GM18519 (cell line): ENCODE measurements at regions not wholly inside any gene's neighbourhood (a gene's known extent, or its start where the extent isn't known, plus 50 kb on each side); places are given as distances from the start of the nearest gene placed in this dataset.

ENCODE experiments used
- ATAC-seq: cut with Tn5 transposase; IDR thresholded peaks from one replicate; pipeline ENCODE4 v1.9.1; 2021; ENCODE audit warnings: mild to moderate bottlenecking, moderate library complexity; ENCODE audit not compliant: unreplicated experiment, low FRiP score

- ATAC-seq = no peak
Observed at GRCh38 chr6:6884193-6884627, 223.6 kb upstream of the RREB1 start.

- ATAC-seq = no peak
Observed at GRCh38 chr6:6884916-6885315, 222.8 kb upstream of the RREB1 start.

DNA sequence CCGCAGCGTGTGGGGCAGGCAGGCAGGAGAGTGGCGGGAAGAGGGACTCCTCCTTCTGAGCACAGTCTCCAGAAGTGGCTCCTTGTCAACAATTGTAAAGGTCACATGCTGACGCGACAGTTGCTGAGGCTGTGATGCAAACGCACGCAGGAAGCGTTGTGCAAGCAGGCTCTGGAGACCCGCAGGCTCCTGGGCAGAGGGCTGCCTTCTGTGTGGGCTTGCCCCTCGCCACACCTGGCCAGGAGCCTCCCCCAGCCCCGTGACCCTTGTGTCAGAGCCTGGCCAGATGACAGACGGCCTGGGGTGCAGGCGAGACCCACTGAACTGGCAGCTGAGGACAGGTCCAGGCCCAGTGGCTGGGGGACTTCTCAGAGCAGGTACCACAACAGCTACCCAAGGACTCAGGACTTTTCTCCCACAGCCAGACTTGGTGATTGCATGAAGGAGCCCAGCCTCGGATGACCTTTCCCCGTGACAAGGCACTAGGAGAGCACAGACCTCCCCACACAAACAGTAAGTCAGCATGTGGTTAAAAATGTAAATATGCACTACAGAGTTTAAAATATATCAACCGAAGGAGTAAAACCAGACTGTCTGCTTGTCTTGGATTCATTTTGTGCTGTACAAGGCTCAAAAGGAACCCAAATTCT is 222.1 kb upstream of the RREB1 start:
- ATAC-seq = no peak

- ATAC-seq = no peak
Observed at GRCh38 chr6:6886171-6886885, 221.4 kb upstream of the RREB1 start.

DNA sequence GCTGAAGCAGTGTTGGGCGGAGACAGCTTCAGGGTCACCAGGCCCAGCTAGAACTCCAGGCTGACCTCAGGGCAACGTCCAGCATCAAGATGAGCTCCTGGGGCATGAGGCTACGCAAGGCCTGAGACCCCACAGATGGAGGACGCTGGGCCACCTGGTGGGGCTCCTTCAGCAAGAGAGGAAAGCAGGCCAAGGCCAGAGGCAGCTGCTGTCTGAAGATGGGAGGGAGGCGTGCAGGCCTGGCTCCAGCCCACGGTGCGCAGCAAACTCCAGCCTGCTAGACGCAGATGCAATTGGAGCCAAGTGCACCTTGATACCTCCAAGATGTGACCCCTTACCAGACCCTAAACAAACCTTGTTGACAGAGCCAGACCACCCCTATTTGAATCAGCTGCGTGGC is 220.9 kb upstream of the RREB1 start:
- no peak for ATAC-seq

GRCh38 chr6:6889601-6890000 is 218.2 kb upstream of the RREB1 start:
- ATAC-seq = no peak

- no peak for ATAC-seq
Observed at GRCh38 chr6:6890400-6890858, 217.3 kb upstream of the RREB1 start.

- ATAC-seq = no peak
Observed at GRCh38 chr6:6891125-6891721, 216.5 kb upstream of the RREB1 start.

- ATAC-seq = no peak
Observed at GRCh38 chr6:6891949-6892461, 215.8 kb upstream of the RREB1 start.

DNA sequence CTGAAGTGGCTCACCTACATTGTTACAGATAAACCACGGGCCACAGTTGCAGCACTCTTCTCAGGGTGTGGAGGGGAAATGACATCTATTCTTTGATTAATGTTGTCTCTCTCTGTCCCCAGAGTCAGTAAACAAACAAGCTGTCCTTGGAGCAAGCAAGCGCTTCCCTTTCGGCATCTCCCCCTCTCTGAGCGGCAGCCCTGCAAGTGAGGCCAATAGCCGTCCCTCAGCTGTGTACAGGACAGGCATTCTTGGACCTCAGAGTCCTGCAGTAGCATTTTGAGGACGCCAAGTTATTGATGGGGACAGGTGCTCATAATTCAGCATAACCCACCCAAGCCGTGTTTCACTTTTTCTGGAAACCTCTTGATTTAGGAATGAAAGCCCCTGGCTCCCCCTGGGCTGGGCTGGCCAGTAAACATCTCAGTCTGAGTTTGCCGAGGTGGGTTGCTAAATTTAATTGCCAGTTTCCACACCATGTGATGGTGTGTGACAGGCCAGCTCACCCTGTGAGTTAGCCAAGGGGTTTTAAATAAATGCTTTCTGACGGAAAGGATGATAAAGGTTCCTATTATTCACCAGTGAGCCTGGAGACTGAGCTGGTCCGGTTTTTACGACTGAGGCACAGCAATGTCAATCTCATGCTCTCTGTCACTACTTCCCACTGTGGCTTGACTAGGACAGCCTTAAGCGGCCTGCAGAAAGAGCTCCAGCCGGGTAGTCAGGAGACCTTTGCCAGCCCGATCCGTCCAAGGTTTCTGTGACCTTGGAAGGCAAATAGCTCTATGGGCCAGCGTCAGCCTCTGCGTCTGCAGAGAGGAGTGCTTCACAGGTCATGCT is 214.8 kb upstream of the RREB1 start:
- no peak for ATAC-seq

GRCh38 chr6:6893701-6894100 is 214.1 kb upstream of the RREB1 start:
- no peak for ATAC-seq

- no peak for ATAC-seq
Observed at GRCh38 chr6:6895929-6896328, 211.8 kb upstream of the RREB1 start.

- ATAC-seq = no peak
Observed at GRCh38 chr6:6897140-6897539, 210.6 kb upstream of the RREB1 start.

GRCh38 chr6:6900569-6901204 is 207.1 kb upstream of the RREB1 start:
- ATAC-seq = no peak

GRCh38 chr6:6901205-6901719 is 206.5 kb upstream of the RREB1 start:
- ATAC-seq = no peak

- no peak for ATAC-seq
Observed at GRCh38 chr6:6901945-6902344, 205.8 kb upstream of the RREB1 start.

DNA sequence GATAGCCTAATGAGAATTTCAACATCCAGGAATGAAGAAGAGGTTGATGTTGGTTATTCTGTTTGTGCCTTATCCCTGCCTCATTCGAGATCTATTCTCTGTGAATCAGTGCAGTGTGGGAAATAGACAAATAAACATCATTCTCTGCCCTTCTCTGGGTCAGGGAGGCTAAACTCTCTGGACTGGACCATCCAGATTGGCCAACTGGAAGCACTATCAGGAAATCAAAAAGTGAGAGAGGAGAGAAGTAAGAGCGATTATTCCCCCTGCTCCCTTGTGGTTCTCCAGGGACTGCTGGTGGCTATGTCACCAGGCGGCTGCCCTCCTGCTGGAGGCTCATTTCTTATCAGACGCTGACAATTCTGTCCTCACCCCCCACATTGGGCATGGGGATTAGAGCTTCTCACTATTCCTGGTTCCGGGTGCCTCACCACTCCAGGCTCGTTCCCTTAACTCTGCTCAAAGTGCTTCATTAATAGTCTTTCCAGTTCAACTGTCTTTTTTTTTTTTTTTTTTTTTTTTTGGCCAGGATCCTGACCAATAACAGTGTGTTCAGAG is 201.7 kb upstream of the RREB1 start:
- no peak for ATAC-seq

- no peak for ATAC-seq
Observed at GRCh38 chr6:6906570-6907213, 201.1 kb upstream of the RREB1 start.

- no peak for ATAC-seq
Observed at GRCh38 chr6:6907286-6907685, 200.5 kb upstream of the RREB1 start.
